Hepatocyte (in vitro differentiated cells): ENCODE measurements at regions not wholly inside any gene's neighbourhood (a gene's known extent, or its start where the extent isn't known, plus 50 kb on each side); places are given as distances from the start of the nearest gene placed in this dataset.

Source experiments
- DNase-seq: peaks from one replicate; pipeline ENCODE4 v3.0.0-alpha.2; 2016; ENCODE audit warnings: low spot score
- H2AFZ ChIP-seq: fragments of 200-600 bp; sonication (generic); 2 replicates; pipeline ENCODE4 v1.6.0; 2016; ENCODE audit warnings: antibody characterized with exemption, mild to moderate bottlenecking
- H3K27ac ChIP-seq: fragments of 200-600 bp; sonication (generic); 2 replicates; pipeline ENCODE4 v1.5.1; 2016; ENCODE audit warnings: mild to moderate bottlenecking
- H3K27me3 ChIP-seq: fragments of 200-600 bp; sonication (generic); 2 replicates; pipeline ENCODE4 v1.6.1; 2016
- H3K36me3 ChIP-seq: fragments of 200-600 bp; sonication (generic); replicated peaks from 2 replicates; pipeline ENCODE4 v1.5.1; 2016; ENCODE audit warnings: low read depth; ENCODE audit not compliant: insufficient read depth
- H3K4me1 ChIP-seq: fragments of 200-600 bp; sonication (generic); 2 replicates; pipeline ENCODE4 v1.5.1; 2016; ENCODE audit warnings: mild to moderate bottlenecking, moderate library complexity; ENCODE audit not compliant: insufficient read depth
- H3K4me2 ChIP-seq: fragments of 200-600 bp; sonication (generic); 2 replicates; pipeline ENCODE4 v1.6.0; 2016
- H3K4me3 ChIP-seq: fragments of 200-600 bp; sonication (generic); 2 replicates; pipeline ENCODE4 v1.5.1; 2016; ENCODE audit warnings: mild to moderate bottlenecking
- H3K79me2 ChIP-seq: fragments of 200-600 bp; sonication (generic); 2 replicates; pipeline ENCODE4 v1.6.0; 2017; ENCODE audit warnings: mild to moderate bottlenecking
- H3K9me2 ChIP-seq: fragments of 200-600 bp; sonication (generic); replicated peaks from 2 replicates; pipeline ENCODE4 v1.6.0; 2017; ENCODE audit warnings: mild to moderate bottlenecking; ENCODE audit not compliant: insufficient read depth
- H3K9me3 ChIP-seq: fragments of 200-600 bp; sonication (generic); 2 replicates; pipeline ENCODE4 v1.5.1; 2016; ENCODE audit warnings: low read depth, mild to moderate bottlenecking
- H4K20me1 ChIP-seq: fragments of 200-600 bp; sonication (generic); 2 replicates; pipeline ENCODE4 v1.6.0; 2016; ENCODE audit warnings: mild to moderate bottlenecking; ENCODE audit not compliant: insufficient read depth, poor library complexity, severe bottlenecking
- EZH2 ChIP-seq: fragments of 200-600 bp; sonication (generic); IDR thresholded peaks from 2 replicates; pipeline ENCODE4 v1.6.1; 2016; ENCODE audit warnings: antibody characterized with exemption, mild to moderate bottlenecking, borderline replicate concordance
- EZH2phosphoT487 ChIP-seq: fragments of 200-600 bp; sonication (generic); IDR thresholded peaks from one replicate; pipeline ENCODE4 v1.6.1; 2018; ENCODE audit warnings: antibody characterized with exemption, mild to moderate bottlenecking, low read depth, moderate library complexity; ENCODE audit not compliant: unreplicated experiment, severe bottlenecking
- WGBS: methylation state at CpG from one replicate; pipeline ENCODE4 v1.1.6; 2016; ENCODE audit warnings: low lambda C conversion rate; ENCODE audit errors: missing lambda C conversion rate; 5-methylcytosine and 5-hydroxymethylcytosine counted together
- TF ChIP-seq, protein P1 (sequence below): fragments of 200-600 bp; sonication (generic); IDR thresholded peaks from 2 replicates; pipeline ENCODE4 v1.5.1; 2016; ENCODE audit warnings: antibody characterized with exemption, mild to moderate bottlenecking; ENCODE audit not compliant: poor library complexity

DNA sequence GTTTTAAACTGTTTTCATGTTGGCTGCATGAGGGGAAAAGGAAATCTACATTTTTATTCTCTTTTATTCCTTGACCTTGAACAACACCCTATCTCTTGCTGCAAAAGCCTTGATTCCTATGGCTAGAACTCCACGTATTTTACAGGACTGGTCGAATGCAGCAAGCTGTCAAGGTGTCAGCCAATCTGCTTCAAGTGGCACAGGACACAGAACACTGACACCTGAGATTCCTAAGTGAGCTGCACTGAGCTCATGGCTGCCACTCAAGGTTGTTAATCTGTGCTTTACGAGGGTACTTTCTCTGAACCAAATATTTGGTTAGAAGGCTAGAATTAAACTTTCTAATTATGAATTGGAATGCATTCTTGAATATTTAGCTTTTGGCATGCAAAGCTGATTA lies 349.7 kb upstream of the COBL start:
- H3K27ac ChIP-seq, result no peak overlapping the region
- DNase-seq, result no peak
- 19% methylated on average over 3 of the region's 3 CpGs for WGBS

DNA sequence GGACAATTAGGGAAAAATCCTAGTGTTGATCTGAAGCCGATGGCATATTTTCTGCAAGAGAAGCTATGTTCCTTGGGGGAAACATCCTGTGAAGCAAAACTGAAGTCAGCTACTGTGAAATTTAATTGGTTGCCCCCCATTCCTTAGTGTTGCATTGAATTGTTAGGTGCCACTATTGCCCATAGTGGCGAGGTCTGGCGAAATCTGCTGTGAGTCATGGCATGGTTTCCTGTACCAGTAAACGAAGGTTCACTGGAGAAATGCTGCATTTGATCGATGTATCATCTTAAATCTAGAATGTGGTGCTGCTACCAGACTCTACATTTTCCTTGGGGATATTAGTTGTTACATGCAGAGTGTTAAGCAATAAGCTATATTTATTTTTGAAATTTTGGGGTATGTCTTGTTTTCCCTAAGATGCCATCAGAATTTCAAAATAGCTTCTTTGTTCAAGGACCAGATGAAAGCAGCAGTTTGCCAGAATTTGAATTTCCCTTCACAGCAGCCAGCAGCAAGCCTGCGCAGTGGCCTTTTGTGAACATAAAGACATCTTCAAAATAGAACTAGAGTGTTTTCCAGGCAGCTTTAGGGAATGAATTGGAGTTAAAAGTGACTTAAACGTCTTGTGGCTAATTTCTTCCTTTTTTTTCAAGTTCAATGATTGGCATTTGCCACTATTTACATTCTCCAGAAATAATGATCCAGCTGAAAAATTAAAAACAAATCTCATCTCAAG lies 348.6 kb upstream of the COBL start:
- H3K27ac ChIP-seq, result no peak overlapping the region
- no peaks in the 10 kb centered on the region for H3K79me2 ChIP-seq
- no peak for DNase-seq
- TF ChIP-seq EZH2phosphoT487 (no peak), EZH2 (no peak)
- TF ChIP-seq, protein P1, sequence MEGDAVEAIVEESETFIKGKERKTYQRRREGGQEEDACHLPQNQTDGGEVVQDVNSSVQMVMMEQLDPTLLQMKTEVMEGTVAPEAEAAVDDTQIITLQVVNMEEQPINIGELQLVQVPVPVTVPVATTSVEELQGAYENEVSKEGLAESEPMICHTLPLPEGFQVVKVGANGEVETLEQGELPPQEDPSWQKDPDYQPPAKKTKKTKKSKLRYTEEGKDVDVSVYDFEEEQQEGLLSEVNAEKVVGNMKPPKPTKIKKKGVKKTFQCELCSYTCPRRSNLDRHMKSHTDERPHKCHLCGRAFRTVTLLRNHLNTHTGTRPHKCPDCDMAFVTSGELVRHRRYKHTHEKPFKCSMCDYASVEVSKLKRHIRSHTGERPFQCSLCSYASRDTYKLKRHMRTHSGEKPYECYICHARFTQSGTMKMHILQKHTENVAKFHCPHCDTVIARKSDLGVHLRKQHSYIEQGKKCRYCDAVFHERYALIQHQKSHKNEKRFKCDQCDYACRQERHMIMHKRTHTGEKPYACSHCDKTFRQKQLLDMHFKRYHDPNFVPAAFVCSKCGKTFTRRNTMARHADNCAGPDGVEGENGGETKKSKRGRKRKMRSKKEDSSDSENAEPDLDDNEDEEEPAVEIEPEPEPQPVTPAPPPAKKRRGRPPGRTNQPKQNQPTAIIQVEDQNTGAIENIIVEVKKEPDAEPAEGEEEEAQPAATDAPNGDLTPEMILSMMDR, result no peak
- WGBS, result 85% methylated on average over 7 of the region's 7 CpGs
- H3K4me2 ChIP-seq, result no peak overlapping the region
- no peaks in the 10 kb centered on the region for H4K20me1 ChIP-seq
- H3K27me3 ChIP-seq, result no peaks in the 10 kb centered on the region
- no peaks in the 10 kb centered on the region for H3K9me2 ChIP-seq
- H3K4me3 ChIP-seq, result no peak overlapping the region
- no peaks in the 10 kb centered on the region for H3K9me3 ChIP-seq
- H3K36me3 ChIP-seq, result no peaks in the 10 kb centered on the region
- no peak overlapping the region for H2AFZ ChIP-seq
- no peaks in the 10 kb centered on the region for H3K4me1 ChIP-seq

More for the DNA sequence above, 349.7 kb upstream of the COBL start:
- H3K4me3 ChIP-seq, result no peak overlapping the region
- H3K27me3 ChIP-seq, result no peaks in the 10 kb centered on the region
- no peaks in the 10 kb centered on the region for H3K9me3 ChIP-seq
- TF ChIP-seq, protein P1, result no peak
- no peak for TF ChIP-seq EZH2
- no peak for TF ChIP-seq EZH2phosphoT487
- H3K9me2 ChIP-seq, result no peaks in the 10 kb centered on the region
- H3K4me2 ChIP-seq, result peak overlapping the region; percentile 51
- no peaks in the 10 kb centered on the region for H4K20me1 ChIP-seq
- H3K4me1 ChIP-seq, result no peaks in the 10 kb centered on the region
- H3K36me3 ChIP-seq, result no peaks in the 10 kb centered on the region
- no peak overlapping the region for H2AFZ ChIP-seq
- H3K79me2 ChIP-seq, result no peaks in the 10 kb centered on the region

DNA sequence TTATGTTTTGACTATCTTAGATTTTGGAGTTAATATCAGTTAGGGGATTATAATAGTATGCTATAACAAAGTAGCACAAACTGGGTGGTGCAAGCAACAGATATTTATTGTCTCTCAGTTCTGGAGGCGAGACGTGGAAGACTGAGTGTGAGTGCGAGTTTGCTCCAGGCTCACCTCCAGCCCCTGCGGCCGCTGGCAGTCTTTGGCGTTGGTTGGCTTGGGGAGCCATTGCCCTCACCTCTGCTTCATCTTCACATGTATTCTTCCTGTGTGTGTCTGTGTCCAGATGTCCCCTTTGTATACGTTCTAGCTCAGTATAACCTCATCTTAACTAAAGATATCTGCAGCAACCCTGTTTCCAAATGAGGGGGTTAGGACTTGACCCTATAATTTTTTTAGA lies 343.9 kb upstream of the COBL start:
- Histone ChIP-seq H3K4me2 (no peak overlapping the region), H3K79me2 (no peaks in the 10 kb centered on the region), H3K9me3 (no peaks in the 10 kb centered on the region), H3K4me3 (no peak overlapping the region), H4K20me1 (no peaks in the 10 kb centered on the region), H3K4me1 (no peaks in the 10 kb centered on the region), H2AFZ (no peak overlapping the region), H3K36me3 (no peaks in the 10 kb centered on the region), H3K9me2 (no peaks in the 10 kb centered on the region), H3K27ac (no peak overlapping the region), H3K27me3 (no peaks in the 10 kb centered on the region)
- DNase-seq, result no peak
- TF ChIP-seq EZH2 (no peak), EZH2phosphoT487 (no peak)
- TF ChIP-seq, protein P1, result no peak
- 96% methylated on average over 7 of the region's 7 CpGs for WGBS
